ENCODE measurements at regions not wholly inside any gene's neighbourhood (a gene's known extent, or its start where the extent isn't known, plus 50 kb on each side); places are given as distances from the start of the nearest gene placed in this dataset.
"Not testable (repeated sequence)": the region's sequence is repeated elsewhere in the genome, so short reads cannot be mapped to it uniquely, and the experiment has no call there.

GRCh38 chrX:44675362-44676024, 132.8 kb upstream of the FUNDC1 start:
- no peak for DNase-seq (ENCODE audit: low read depth)

DNA sequence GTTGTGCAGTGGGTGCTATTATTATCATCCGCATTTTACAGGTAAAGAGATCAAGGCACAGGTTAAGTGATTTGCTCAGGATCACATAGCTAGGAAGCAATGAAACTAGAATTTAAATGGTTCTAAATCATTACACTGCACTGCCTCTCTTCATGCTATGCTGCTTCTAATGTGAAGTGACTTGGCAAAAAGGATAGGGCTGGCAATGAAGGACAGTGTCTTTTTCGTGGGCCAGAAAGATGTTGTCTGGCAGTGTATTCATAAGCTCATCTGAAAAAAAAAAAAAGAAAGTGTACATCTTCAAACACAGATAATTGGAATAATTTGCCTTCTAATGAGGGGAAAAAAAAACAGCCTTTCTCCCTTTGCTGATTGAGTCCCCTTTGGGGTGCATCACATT, 132.2 kb upstream of the FUNDC1 start:
- no peak for DNase-seq (ENCODE audit: low read depth)

- no peak for DNase-seq (ENCODE audit: low read depth)
These were observed 127.0 kb upstream of the FUNDC1 start for GRCh38 chrX:44669626-44670025.

GRCh38 chrX:44667771-44668170, 125.1 kb upstream of the FUNDC1 start:
- DNase-seq (ENCODE audit: low read depth), result no peak

DNA sequence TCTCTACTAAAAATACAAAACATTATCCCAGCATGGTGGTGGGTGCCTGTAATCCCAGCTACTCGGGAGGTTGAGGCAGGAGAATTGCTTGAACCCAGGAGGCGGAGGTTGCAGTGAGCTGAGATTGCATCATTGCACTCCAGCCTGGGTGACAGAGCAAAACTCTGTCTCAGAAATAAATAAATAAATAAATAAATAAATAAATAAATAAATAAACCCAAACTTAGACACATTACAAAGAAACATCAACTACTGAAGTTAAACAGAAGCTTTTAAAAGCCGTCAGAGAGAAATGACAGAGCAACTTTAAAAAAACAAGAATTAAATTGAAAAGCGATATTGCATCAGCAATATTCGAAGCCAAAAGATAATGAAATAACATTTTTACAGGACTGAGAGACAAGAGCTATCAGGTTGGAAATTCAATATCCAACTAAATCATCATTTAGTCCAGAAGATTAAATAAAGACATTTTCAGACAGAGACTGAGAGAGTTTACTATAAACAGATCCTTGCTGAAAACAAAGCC, 115.1 kb upstream of the FUNDC1 start:
- not testable (repeated sequence) for DNase-seq (ENCODE audit: low read depth)

DNA sequence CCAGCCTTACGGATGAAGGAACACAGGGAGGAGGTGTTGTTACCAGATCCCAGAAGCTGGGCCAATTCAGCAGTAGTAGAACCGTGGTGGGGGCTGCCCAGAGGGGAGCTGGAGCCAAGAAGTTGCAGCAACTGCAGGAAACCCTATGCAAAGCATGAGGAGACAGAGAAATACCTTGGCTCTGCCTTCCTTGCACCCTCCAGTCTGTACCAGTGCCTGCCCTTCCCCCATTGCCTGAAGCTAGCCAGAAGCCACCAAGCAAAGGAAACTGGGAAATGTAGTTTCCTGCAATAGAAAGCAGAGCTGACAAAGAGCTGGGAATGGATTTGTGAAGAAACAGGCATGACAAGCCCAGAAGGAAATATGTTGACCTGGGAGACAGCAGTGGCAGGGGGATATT, 108.7 kb upstream of the FUNDC1 start:
- DNase-seq (ENCODE audit: low read depth), result no peak

DNA sequence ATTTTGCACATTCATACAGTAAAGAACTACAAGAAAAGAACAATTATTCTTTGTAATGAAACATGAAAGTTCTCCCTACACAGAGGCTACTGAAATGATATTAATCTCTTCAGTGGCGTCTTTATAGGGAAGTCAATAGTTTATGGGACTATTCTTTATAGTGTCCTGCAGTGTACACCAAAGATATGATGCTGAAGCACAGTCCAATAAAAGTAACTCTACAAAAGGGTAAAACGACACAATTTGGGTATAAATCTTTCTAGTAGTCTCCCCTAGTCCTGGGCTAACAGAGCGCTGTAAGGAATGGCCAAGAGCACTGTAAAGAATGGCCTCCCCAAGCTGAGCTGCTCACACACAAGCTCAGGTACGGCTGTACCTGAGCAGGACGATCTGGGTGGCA, 101.1 kb upstream of the FUNDC1 start:
- DNase-seq (ENCODE audit: low read depth), result no peak

- no peak for DNase-seq (ENCODE audit: low read depth)
These were observed 94.6 kb upstream of the FUNDC1 start for GRCh38 chrX:44637282-44637681.

DNA sequence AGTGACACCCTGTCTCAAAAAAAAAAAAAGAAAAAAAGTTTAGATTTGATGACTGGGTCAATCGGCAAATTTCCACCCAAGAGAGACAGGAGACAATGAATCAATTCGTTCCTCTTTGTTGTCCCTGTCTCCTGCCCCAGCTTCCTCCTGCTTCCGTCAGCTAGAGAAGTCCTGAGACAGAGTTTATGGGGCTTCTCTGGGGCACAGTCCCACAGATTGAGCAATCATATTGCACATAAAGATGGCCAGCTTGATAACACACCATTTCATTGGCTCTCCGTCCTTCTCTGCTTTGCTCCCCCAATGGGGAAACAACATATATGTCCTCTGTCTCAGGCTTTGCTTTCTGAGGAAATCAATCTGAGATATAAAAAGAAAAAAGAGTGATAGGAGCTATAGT, 78.4 kb upstream of the FUNDC1 start:
- no peak for DNase-seq (ENCODE audit: low read depth)

DNA sequence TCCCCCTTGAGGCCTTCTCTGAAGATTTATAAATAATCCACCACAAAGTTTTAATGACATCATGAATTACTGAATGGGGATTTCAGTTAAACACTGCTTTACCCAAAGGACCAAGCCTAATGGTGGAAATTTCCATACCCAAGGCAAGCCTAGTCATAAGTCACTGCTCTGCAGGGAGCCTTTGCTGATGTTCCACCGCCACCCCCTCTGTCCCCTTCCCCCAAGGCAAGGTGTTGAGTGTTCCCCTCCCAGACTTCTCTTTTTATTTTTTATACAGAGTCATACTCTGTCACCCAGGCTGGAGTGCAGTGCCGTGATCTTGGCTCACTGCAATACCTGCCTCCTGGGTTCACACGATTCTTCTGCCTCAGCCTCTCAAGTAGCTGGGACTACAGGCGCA, 76.4 kb upstream of the FUNDC1 start:
- DNase-seq (ENCODE audit: low read depth), result no peak

DNA sequence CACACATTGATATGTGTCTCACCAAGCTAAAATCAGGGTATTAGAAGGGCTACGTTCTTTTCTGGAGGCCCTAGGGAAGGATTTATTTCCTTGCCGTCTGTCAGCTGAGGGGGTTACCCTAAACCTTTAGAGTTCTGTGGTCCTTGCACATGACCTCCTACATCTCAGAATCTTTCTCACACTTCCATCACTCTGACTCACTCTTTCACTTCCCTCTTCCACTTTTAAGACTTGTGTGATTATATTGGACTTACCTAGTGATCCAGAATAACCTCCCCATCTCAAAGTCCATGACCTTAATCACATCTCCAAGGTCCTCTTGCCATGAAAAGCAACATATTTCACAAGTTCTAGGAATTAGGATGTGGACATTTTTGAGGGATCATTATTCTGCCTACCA, 53.6 kb upstream of the FUNDC1 start:
- no peak for DNase-seq (ENCODE audit: low read depth)

All from HS-27A (cell line).